ENCODE measurements at regions not wholly inside any gene's neighbourhood (a gene's known extent, or its start where the extent isn't known, plus 50 kb on each side); places are given as distances from the start of the nearest gene placed in this dataset.

- TF ChIP-seq TAF1 (IDR thresholded peaks at IDR 0.05; ENCODE audit: low read depth) (no peak), TEAD4 (IDR thresholded peaks at IDR 0.05) (no peak), EP300 (IDR thresholded peaks at IDR 0.05; ENCODE audit: borderline replicate concordance) (no peak), ZBTB7A (IDR thresholded peaks at IDR 0.05; ENCODE audit: low read depth) (no peak)
These were observed 62.3 kb upstream of the UQCRFS1 start for GRCh38 chr19:29275266-29275665.
